Ammon's horn (tissue), 1 donor: ENCODE measurements at regions not wholly inside any gene's neighbourhood (a gene's known extent, or its start where the extent isn't known, plus 50 kb on each side); places are given as distances from the start of the nearest gene placed in this dataset.
A peak's percentile ranks its signal among the peaks of the same experiment; 100 is the strongest.
"Not testable (repeated sequence)": the region's sequence is repeated elsewhere in the genome, so short reads cannot be mapped to it uniquely, and the experiment has no call there.

ENCODE experiments used
- DNase-seq: peaks from one replicate; pipeline ENCODE4 v3.0.0-alpha.2; 2016; ENCODE audit warnings: low spot score

GRCh38 chr1:96416701-96417444, 304.7 kb upstream of the PTBP2 start:
- no peak for DNase-seq

- DNase-seq: no peak
Measured at GRCh38 chr1:96418969-96419368, 302.6 kb upstream of the PTBP2 start.

GRCh38 chr1:96424877-96425276, 296.7 kb upstream of the PTBP2 start:
- DNase-seq: no peak

- DNase-seq: no peak
Measured at GRCh38 chr1:96425382-96426129, 296.0 kb upstream of the PTBP2 start.

DNA sequence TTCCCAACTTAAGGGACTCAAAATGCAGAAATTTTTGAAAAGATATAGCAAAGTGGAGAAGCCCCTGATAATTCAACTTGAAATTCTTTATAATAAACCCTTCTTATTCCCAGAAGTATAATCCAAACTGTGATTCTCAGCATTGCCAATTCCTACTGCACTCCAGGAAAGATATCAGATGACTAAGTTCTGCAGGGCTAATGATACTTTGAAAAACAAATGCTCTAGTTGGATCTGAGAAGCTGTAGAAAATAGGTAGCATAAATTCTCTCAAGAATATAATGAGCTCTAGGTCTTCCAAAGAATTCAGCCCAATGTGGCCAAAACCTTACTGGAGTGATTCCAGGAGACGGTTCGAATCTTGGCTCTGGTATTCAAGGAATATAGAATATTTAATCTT, 294.0 kb upstream of the PTBP2 start:
- no peak for DNase-seq

GRCh38 chr1:96445302-96445701, 276.3 kb upstream of the PTBP2 start:
- no peak for DNase-seq

GRCh38 chr1:96464066-96464465, 257.5 kb upstream of the PTBP2 start:
- peak; percentile 8 for DNase-seq

DNA sequence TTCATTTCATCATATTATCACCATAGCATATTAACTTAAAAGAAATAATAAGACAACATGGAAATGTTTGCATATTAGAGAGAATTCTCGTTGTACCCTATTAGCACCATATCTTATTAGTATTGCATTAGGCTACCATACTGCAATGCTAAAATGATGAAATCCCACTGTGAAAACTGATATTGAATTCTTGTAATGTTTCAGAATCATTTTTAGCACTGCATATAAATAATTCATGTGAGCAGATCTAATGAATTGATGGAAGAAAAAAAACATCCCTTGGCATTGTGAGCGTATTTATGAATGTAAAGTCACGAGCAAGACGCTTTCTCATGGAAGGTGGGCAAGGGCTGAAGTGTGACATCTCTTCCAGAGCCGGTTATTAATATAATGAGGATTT, 257.1 kb upstream of the PTBP2 start:
- DNase-seq: no peak

- DNase-seq: no peak
Measured at GRCh38 chr1:96464991-96465390, 256.6 kb upstream of the PTBP2 start.

- DNase-seq: no peak
Measured at GRCh38 chr1:96465441-96465840, 256.1 kb upstream of the PTBP2 start.

DNA sequence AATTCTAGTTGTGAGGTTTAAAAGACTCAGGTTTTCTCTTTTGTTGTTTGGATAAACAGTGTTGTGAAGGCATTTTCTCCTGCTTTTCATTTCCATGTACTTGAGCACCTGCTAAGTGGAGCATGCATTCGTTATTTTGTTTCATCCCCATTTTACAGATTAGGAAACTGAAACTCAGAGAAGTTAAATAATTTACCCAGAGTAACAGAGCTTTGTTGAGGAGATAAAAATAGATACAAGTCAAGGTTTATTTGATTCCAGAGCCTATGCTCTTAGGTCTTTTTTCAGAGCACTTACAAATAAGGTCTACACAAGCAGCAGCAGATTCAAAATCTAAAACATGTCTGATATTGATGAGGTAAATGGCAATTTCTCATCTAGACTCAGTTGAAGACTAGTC, 254.7 kb upstream of the PTBP2 start:
- no peak for DNase-seq

DNA sequence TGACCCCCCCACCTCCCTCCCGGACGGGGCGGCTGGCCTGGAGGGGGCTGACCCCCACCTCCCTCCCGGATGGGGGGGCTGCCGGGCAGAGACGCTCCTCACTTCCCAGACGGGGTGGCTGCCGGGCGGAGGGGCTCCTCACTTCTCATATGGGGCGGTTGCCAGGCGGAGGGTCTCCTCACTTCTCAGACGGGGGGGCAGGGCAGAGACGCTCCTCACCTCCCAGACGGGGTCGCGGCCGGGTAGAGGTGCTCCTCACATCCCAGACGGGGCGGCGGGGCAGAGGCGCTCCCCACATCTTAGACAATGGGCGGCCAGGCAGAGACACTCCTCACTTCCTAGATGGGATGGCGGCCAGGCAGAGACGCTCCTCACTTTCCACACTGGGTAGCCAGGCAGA, 251.9 kb upstream of the PTBP2 start:
- not testable (repeated sequence) for DNase-seq

DNA sequence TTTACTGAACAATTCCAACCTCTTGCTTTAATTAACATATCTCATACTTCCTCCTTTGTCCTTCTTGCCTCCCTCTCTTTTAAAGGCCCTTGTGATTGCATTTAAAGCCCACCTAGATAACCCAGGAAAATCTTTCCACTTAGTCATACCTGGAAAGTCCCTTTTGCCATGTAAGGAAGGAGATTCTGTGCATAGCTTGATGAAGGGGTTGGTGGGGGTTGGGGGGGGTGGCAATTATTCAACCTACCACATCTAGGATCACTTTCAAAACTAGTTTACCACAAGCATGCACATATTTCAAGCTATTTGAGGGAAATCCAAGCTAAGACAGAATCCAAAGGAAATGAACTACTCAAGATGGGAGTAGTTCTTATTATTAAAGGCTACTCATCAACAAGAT, 249.1 kb upstream of the PTBP2 start:
- DNase-seq: no peak

- DNase-seq: no peak
Measured at GRCh38 chr1:96473791-96474434, 247.7 kb upstream of the PTBP2 start.

DNA sequence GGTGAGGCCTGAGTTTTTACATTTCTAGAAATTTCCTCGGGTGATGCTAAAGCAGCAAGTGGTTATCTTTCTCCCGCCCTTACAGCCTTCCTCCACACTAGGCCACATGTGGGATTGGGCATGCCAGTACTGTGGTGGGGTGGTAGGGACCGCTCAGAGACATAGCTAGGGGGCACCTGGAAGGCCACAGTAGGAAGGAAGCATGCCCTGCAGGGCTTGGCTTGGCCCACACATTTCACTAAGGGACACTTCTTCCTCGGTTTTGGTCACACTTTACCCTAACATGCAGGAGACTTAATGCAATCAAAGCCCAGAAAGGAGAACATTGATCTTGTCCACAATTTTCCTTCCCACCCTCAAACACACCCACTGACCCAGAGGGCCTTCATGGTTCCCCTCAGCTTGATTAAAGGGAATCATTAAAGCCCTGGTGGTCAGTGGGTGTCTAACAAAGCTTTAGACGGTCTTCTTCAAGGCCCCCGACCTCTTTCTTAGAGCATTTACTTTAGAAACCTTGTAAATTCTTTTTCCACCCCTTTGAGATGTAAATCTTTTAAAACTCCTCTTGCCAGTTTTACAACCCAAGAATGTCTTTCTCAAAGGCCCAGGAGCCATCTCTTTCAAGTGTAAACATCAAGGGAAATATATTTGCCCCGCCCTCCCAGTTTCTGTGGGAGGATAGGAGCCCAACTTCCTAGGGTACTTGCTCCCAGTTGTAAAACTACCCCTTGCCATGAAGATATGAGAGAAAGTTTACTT, 246.4 kb upstream of the PTBP2 start:
- DNase-seq: no peak

- DNase-seq: no peak
Measured at GRCh38 chr1:96475903-96476302, 245.7 kb upstream of the PTBP2 start.

GRCh38 chr1:96478228-96478627, 243.4 kb upstream of the PTBP2 start:
- no peak for DNase-seq

DNA sequence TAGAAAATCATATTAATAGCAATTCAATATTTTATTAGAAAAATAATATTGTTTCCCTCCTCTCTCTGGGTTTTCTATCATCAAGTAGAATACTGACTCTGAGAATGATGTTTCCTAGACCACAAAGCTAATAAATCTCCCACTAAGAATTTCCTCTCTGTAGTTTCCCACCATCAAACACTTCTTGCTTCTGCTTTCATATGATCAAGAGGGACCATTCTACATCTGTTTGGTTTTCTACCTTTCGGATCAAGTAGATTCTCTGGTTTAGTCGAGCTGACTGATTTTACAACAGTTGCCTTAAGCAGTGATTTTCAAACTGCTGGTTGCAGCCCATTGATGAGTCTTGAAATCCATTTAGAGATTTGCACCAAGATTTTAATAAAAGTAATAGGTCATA, 240.2 kb upstream of the PTBP2 start:
- no peak for DNase-seq

DNA sequence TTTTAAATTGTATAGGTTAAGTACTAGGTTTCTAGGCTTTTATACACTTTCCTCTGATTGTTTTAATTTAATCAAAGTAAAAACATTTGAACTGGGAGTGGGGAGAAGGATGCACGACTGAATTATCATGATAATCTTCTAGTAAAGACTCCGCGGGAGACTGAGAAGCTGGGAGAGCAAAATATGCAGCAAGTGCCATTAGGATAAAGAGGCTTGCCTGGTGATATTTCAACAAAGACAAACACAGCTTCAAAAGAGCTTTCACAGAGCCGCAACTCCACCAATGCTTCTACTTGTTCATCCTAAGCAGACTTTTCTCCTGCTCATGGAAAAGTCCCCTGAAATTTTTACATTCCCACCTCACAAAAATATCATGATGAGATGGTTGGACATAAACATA, 239.0 kb upstream of the PTBP2 start:
- no peak for DNase-seq

DNA sequence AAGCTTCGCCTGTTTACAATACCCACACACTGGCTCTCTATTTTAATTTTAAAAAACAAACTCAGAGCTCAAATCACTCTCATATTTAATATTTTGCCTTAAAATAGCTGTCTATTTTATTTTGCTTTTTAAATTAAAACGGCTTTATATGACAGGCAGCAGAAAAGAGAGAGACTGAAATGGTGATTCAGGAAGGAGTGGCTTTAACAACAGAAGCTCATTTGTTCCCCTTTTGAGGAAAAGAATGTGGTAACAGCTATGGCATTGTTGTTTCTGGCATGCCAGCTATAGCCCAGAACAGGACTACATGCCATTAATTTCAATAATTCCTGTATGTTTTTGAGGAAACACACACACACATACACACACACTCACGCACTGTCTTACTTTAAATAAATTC, 234.2 kb upstream of the PTBP2 start:
- DNase-seq: peak; percentile 74

GRCh38 chr1:96487971-96488370, 233.6 kb upstream of the PTBP2 start:
- DNase-seq: peak; percentile 35

GRCh38 chr1:96488777-96489176, 232.8 kb upstream of the PTBP2 start:
- DNase-seq: no peak
